ENCODE measurements at regions not wholly inside any gene's neighbourhood (a gene's known extent, or its start where the extent isn't known, plus 50 kb on each side); places are given as distances from the start of the nearest gene placed in this dataset.
"Not testable (repeated sequence)": the region's sequence is repeated elsewhere in the genome, so short reads cannot be mapped to it uniquely, and the experiment has no call there.

- no peak for DNase-seq
Observed at GRCh38 chr6:15016813-15017212, 229.1 kb upstream of the JARID2 start.

GRCh38 chr6:15017261-15017660 lies 228.6 kb upstream of the JARID2 start:
- DNase-seq, result peak; percentile 69

GRCh38 chr6:15017803-15018202 lies 228.1 kb upstream of the JARID2 start:
- DNase-seq, result no peak

GRCh38 chr6:15020119-15020770 lies 225.6 kb upstream of the JARID2 start:
- no peak for DNase-seq

- no peak for DNase-seq
Observed at GRCh38 chr6:15021074-15021473, 224.8 kb upstream of the JARID2 start.

- not testable (repeated sequence) for DNase-seq
Observed at GRCh38 chr6:15023018-15023417, 222.9 kb upstream of the JARID2 start.

GRCh38 chr6:15023448-15023847 lies 222.4 kb upstream of the JARID2 start:
- peak; percentile 51 for DNase-seq

- DNase-seq, result no peak
Observed at GRCh38 chr6:15025446-15025845, 220.4 kb upstream of the JARID2 start.

- no peak for DNase-seq
Observed at GRCh38 chr6:15026832-15027231, 219.0 kb upstream of the JARID2 start.

- DNase-seq, result no peak
Observed at GRCh38 chr6:15027472-15027871, 218.4 kb upstream of the JARID2 start.

GRCh38 chr6:15032015-15032414 lies 213.9 kb upstream of the JARID2 start:
- DNase-seq, result no peak

GRCh38 chr6:15033850-15034203 lies 212.0 kb upstream of the JARID2 start:
- no peak for DNase-seq

GRCh38 chr6:15036690-15037245 lies 209.1 kb upstream of the JARID2 start:
- peak; percentile 35 for DNase-seq

- DNase-seq, result no peak
Observed at GRCh38 chr6:15037253-15037652, 208.6 kb upstream of the JARID2 start.

GRCh38 chr6:15038013-15038791 lies 207.7 kb upstream of the JARID2 start:
- no peak for DNase-seq

- no peak for DNase-seq
Observed at GRCh38 chr6:15039136-15039535, 206.7 kb upstream of the JARID2 start.

- no peak for DNase-seq
Observed at GRCh38 chr6:15042938-15043337, 202.9 kb upstream of the JARID2 start.

GRCh38 chr6:15044146-15044882 lies 201.6 kb upstream of the JARID2 start:
- DNase-seq, result no peak

- no peak for DNase-seq
Observed at GRCh38 chr6:15044948-15045347, 200.9 kb upstream of the JARID2 start.

- DNase-seq, result no peak
Observed at GRCh38 chr6:15046751-15047150, 199.1 kb upstream of the JARID2 start.

GRCh38 chr6:15048367-15048766 lies 197.5 kb upstream of the JARID2 start:
- no peak for DNase-seq

- DNase-seq, result no peak
Observed at GRCh38 chr6:15058200-15059061, 187.4 kb upstream of the JARID2 start.
